ENCODE measurements at regions not wholly inside any gene's neighbourhood (a gene's known extent, or its start where the extent isn't known, plus 50 kb on each side); places are given as distances from the start of the nearest gene placed in this dataset.

- TF ChIP-seq POLR2A (IDR thresholded peaks at IDR 0.05; ENCODE audit: low read length) (no peak), GATA1 (IDR thresholded peaks at IDR 0.05; ENCODE audit: low read depth, low read length) (no peak)
Measured at GRCh38 chr1:234899730-234900072, 228.9 kb downstream of the TOMM20 start.
